ENCODE measurements at regions not wholly inside any gene's neighbourhood (a gene's known extent, or its start where the extent isn't known, plus 50 kb on each side); places are given as distances from the start of the nearest gene placed in this dataset.

DNA sequence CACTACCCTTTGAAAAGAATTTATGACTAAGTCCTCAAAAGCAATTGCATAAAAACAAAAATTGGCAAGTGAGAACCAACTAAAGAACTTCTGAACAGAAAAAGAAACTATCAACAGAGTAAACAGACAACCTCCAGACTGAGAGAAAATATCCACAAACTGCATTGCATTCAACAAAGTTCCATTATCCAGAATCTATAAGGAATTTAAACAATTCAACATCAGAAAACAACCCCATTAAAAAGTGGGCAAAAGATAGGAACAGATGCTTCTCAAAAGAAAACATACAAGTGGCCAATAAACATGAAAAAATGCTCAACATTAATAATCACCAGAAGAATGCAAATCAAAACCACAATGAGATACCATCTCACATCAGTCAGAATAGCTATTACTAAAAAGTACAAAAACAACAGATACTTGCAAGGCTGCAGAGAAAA, 130.2 kb downstream of the GASK1B start:
- POLR2A ChIA-PET: no interaction called here
- CTCF ChIA-PET (ENCODE audit: unreplicated experiment): no interaction called here
- H3K79me2 ChIP-seq (ENCODE audit: insufficient read depth, low read depth, low read length): no peaks in the 10 kb centered on the region
- BruUV-seq (replicated peaks): no TSS peak
- H3K4me1 ChIP-seq (ENCODE audit: insufficient read depth, low read length, poor library complexity, severe bottlenecking): no peaks in the 10 kb centered on the region
- no peak overlapping the region for H2AFZ ChIP-seq (ENCODE audit: low read length)
- no peaks in the 10 kb centered on the region for H3K36me3 ChIP-seq (ENCODE audit: insufficient read depth, low read length)
- H3K4me2 ChIP-seq (ENCODE audit: low read length): no peak overlapping the region
- H3K27ac ChIP-seq (ENCODE audit: low read depth, low read length, poor library complexity, severe bottlenecking): no peak overlapping the region
- no peaks in the 10 kb centered on the region for H3K9me3 ChIP-seq (ENCODE audit: low read length)
- no peak for TF ChIP-seq EZH2phosphoT487 (IDR thresholded peaks at IDR 0.05; ENCODE audit: borderline replicate concordance, low read depth, low read length)
- TF ChIP-seq, protein P1, sequence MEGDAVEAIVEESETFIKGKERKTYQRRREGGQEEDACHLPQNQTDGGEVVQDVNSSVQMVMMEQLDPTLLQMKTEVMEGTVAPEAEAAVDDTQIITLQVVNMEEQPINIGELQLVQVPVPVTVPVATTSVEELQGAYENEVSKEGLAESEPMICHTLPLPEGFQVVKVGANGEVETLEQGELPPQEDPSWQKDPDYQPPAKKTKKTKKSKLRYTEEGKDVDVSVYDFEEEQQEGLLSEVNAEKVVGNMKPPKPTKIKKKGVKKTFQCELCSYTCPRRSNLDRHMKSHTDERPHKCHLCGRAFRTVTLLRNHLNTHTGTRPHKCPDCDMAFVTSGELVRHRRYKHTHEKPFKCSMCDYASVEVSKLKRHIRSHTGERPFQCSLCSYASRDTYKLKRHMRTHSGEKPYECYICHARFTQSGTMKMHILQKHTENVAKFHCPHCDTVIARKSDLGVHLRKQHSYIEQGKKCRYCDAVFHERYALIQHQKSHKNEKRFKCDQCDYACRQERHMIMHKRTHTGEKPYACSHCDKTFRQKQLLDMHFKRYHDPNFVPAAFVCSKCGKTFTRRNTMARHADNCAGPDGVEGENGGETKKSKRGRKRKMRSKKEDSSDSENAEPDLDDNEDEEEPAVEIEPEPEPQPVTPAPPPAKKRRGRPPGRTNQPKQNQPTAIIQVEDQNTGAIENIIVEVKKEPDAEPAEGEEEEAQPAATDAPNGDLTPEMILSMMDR (conservative IDR thresholded peaks at IDR 0.05; ENCODE audit: low read length): no peak
- H3K4me3 ChIP-seq (ENCODE audit: low read depth, low read length, poor library complexity, severe bottlenecking): no peak overlapping the region
- no peaks in the 10 kb centered on the region for H3K9me2 ChIP-seq (ENCODE audit: insufficient read depth, low read length)
- DNase-seq (ENCODE audit: low spot score): no peak
- intact Hi-C loops (cut with micrococcal nuclease; ENCODE audit: unreplicated experiment): no loop called here
- no peaks in the 10 kb centered on the region for H4K20me1 ChIP-seq (ENCODE audit: insufficient read depth, low read length)

DNA sequence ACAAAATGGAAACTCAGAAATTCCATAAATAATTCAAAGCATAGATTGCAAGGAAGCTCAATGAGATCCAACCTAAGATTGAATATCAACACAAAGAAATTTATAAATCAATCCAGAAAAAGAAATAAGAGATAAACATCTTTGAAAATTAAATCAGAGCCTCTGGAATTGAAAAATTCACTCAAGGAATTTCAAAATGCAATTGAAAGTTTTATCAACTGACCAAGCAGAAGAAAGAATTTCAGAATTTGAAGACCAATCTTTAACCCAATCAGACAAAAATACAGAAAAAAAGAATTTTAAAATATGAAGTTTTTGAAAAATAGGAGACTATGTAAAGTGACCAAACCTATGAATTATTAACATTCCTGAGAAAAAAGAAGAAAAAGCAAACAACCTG, 134.1 kb downstream of the GASK1B start:
- no peaks in the 10 kb centered on the region for H3K4me1 ChIP-seq (ENCODE audit: insufficient read depth, low read length, poor library complexity, severe bottlenecking)
- H3K9me3 ChIP-seq (ENCODE audit: low read length): no peaks in the 10 kb centered on the region
- H2AFZ ChIP-seq (ENCODE audit: low read length): no peak overlapping the region
- H4K20me1 ChIP-seq (ENCODE audit: insufficient read depth, low read length): no peaks in the 10 kb centered on the region
- DNase-seq (ENCODE audit: low spot score): no peak
- TF ChIP-seq, protein P1 (conservative IDR thresholded peaks at IDR 0.05; ENCODE audit: low read length): no peak
- TF ChIP-seq EZH2phosphoT487 (IDR thresholded peaks at IDR 0.05; ENCODE audit: borderline replicate concordance, low read depth, low read length): no peak
- no peaks in the 10 kb centered on the region for H3K79me2 ChIP-seq (ENCODE audit: insufficient read depth, low read depth, low read length)
- no peak overlapping the region for H3K4me3 ChIP-seq (ENCODE audit: low read depth, low read length, poor library complexity, severe bottlenecking)
- BruUV-seq (replicated peaks): no TSS peak
- CTCF ChIA-PET (ENCODE audit: unreplicated experiment): no interaction called here
- POLR2A ChIA-PET: no interaction called here
- no peak overlapping the region for H3K4me2 ChIP-seq (ENCODE audit: low read length)
- intact Hi-C loops (cut with micrococcal nuclease; ENCODE audit: unreplicated experiment): no loop called here
- no peaks in the 10 kb centered on the region for H3K36me3 ChIP-seq (ENCODE audit: insufficient read depth, low read length)
- no peaks in the 10 kb centered on the region for H3K9me2 ChIP-seq (ENCODE audit: insufficient read depth, low read length)
- no peak overlapping the region for H3K27ac ChIP-seq (ENCODE audit: low read depth, low read length, poor library complexity, severe bottlenecking)

DNA sequence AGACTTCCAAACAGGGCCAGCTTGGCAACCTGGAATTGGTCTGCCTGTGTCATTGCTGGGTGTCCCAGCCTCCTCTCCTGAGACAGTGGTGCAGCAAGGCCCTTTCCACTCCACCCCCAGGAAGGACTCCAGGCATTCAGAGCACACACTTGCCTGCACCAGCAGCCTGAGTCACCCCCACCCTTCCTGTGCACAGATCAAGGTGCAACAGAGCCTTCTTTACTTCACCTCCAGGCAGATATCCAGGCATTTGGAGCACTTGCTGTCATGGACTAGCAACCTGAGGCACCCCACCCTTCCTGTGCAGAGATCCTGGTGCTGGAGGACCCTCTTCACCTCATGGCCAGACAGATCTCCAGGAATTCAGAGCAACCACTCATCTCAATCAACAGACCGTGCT, 135.8 kb downstream of the GASK1B start:
- POLR2A ChIA-PET: no interaction called here

More for the DNA sequence above, 135.8 kb downstream of the GASK1B start:
- Histone ChIP-seq H3K79me2 (ENCODE audit: insufficient read depth, low read depth, low read length) (no peaks in the 10 kb centered on the region), H3K9me2 (ENCODE audit: insufficient read depth, low read length) (no peaks in the 10 kb centered on the region), H3K4me3 (ENCODE audit: low read depth, low read length, poor library complexity, severe bottlenecking) (no peak overlapping the region), H4K20me1 (ENCODE audit: insufficient read depth, low read length) (no peaks in the 10 kb centered on the region), H3K27ac (ENCODE audit: low read depth, low read length, poor library complexity, severe bottlenecking) (no peak overlapping the region), H3K36me3 (ENCODE audit: insufficient read depth, low read length) (no peaks in the 10 kb centered on the region), H3K4me1 (ENCODE audit: insufficient read depth, low read length, poor library complexity, severe bottlenecking) (no peaks in the 10 kb centered on the region), H2AFZ (ENCODE audit: low read length) (no peak overlapping the region), H3K4me2 (ENCODE audit: low read length) (no peak overlapping the region), H3K9me3 (ENCODE audit: low read length) (no peaks in the 10 kb centered on the region)
- CTCF ChIA-PET (ENCODE audit: unreplicated experiment): no interaction called here
- no peak for DNase-seq (ENCODE audit: low spot score)
- intact Hi-C loops (cut with micrococcal nuclease; ENCODE audit: unreplicated experiment): no loop called here
- TF ChIP-seq EZH2phosphoT487 (IDR thresholded peaks at IDR 0.05; ENCODE audit: borderline replicate concordance, low read depth, low read length): no peak
- TF ChIP-seq, protein P1 (conservative IDR thresholded peaks at IDR 0.05; ENCODE audit: low read length): no peak
- BruUV-seq (replicated peaks): no TSS peak
